SK-N-SH treated with all-trans-retinoic acid at 6 μM for 48 hours (cell line): ENCODE measurements at regions not wholly inside any gene's neighbourhood (a gene's known extent, or its start where the extent isn't known, plus 50 kb on each side); places are given as distances from the start of the nearest gene placed in this dataset.
"Not testable (repeated sequence)": the region's sequence is repeated elsewhere in the genome, so short reads cannot be mapped to it uniquely, and the experiment has no call there.

ENCODE experiments used
- ATAC-seq: fragments of 200-7000 bp; cut with Tn5 transposase; 3 replicates; pipeline ENCODE4 v1.9.1; 2020; ENCODE audit warnings: mild to moderate bottlenecking, moderate library complexity
- ARNTL ChIP-seq: fragments of 450-650 bp; formaldehyde crosslinking; IDR thresholded peaks from 2 replicates; pipeline ENCODE4 v1.5.0; 2020; ENCODE audit warnings: low read depth, mild to moderate bottlenecking, moderate library complexity, borderline replicate concordance
- BACH2 ChIP-seq: fragments of 250-450 bp; sonication (Bioruptor Pico); IDR thresholded peaks from 2 replicates; pipeline ENCODE4 v1.9.0; 2021; ENCODE audit warnings: mild to moderate bottlenecking, borderline replicate concordance
- CSDC2 ChIP-seq: fragments of 250-450 bp; sonication (Bioruptor Pico); IDR thresholded peaks from 2 replicates; pipeline ENCODE4 v1.5.0; 2020; ENCODE audit warnings: mild to moderate bottlenecking, moderate library complexity
- CSRNP3 ChIP-seq: fragments of 250-450 bp; sonication (Bioruptor Pico); IDR thresholded peaks from 2 replicates; pipeline ENCODE4 v1.5.1; 2021; ENCODE audit warnings: mild to moderate bottlenecking, moderate library complexity
- GLIS3 ChIP-seq: fragments of 250-450 bp; sonication (Bioruptor Pico); IDR thresholded peaks from 2 replicates; pipeline ENCODE4 v1.5.0; 2020; ENCODE audit warnings: mild to moderate bottlenecking, moderate library complexity
- ISL1 ChIP-seq: fragments of 250-450 bp; sonication (Bioruptor Pico); IDR thresholded peaks from 2 replicates; pipeline ENCODE4 v2.1.2; 2022; ENCODE audit warnings: mild to moderate bottlenecking, moderate library complexity
- OSR1 ChIP-seq: fragments of 250-450 bp; sonication (Bioruptor Pico); IDR thresholded peaks from 2 replicates; pipeline ENCODE4 v1.8.0; 2022; ENCODE audit warnings: moderate library complexity, mild to moderate bottlenecking, inconsistent platforms
- PATZ1 ChIP-seq: fragments of 250-450 bp; sonication (Bioruptor Pico); IDR thresholded peaks from 2 replicates; pipeline ENCODE4 v1.8.0; 2020; ENCODE audit warnings: mild to moderate bottlenecking, moderate library complexity, borderline replicate concordance
- PPARA ChIP-seq: fragments of 250-450 bp; sonication (Bioruptor Pico); IDR thresholded peaks from 2 replicates; pipeline ENCODE4 v1.5.0; 2020; ENCODE audit warnings: mild to moderate bottlenecking, borderline replicate concordance
- RARB ChIP-seq: fragments of 250-450 bp; sonication (Bioruptor Pico); IDR thresholded peaks from 2 replicates; pipeline ENCODE4 v1.8.0; 2021; ENCODE audit warnings: mild to moderate bottlenecking, moderate library complexity
- SNAI2 ChIP-seq: fragments of 250-450 bp; sonication (Bioruptor Pico); IDR thresholded peaks from 2 replicates; pipeline ENCODE4 v1.5.0; 2020; ENCODE audit warnings: mild to moderate bottlenecking, moderate library complexity
- TSHZ2 ChIP-seq: fragments of 250-450 bp; sonication (Bioruptor Pico); IDR thresholded peaks from 2 replicates; pipeline ENCODE4 v1.5.0; 2020; ENCODE audit warnings: mild to moderate bottlenecking, moderate library complexity
- ZC3H10 ChIP-seq: fragments of 250-450 bp; sonication (Bioruptor Pico); IDR thresholded peaks from 2 replicates; pipeline ENCODE4 v1.5.1; 2021; ENCODE audit warnings: mild to moderate bottlenecking, moderate library complexity
- ZFP3 ChIP-seq: fragments of 250-450 bp; sonication (Bioruptor Pico); IDR thresholded peaks from 2 replicates; pipeline ENCODE4 v1.5.0; 2020; ENCODE audit warnings: mild to moderate bottlenecking, moderate library complexity
- ZNF70 ChIP-seq: fragments of 450-650 bp; formaldehyde crosslinking; IDR thresholded peaks from 2 replicates; pipeline ENCODE4 v1.5.0; 2020; ENCODE audit warnings: mild to moderate bottlenecking, moderate library complexity
- ZNF8 ChIP-seq: fragments of 450-650 bp; formaldehyde crosslinking; IDR thresholded peaks from 2 replicates; pipeline ENCODE4 v1.5.0; 2020; ENCODE audit warnings: mild to moderate bottlenecking, moderate library complexity
- TF ChIP-seq, protein P1 (sequence below): fragments of 250-450 bp; sonication (Bioruptor Pico); IDR thresholded peaks from 2 replicates; pipeline ENCODE4 v1.5.1; 2020; ENCODE audit warnings: low read depth, mild to moderate bottlenecking, moderate library complexity

DNA sequence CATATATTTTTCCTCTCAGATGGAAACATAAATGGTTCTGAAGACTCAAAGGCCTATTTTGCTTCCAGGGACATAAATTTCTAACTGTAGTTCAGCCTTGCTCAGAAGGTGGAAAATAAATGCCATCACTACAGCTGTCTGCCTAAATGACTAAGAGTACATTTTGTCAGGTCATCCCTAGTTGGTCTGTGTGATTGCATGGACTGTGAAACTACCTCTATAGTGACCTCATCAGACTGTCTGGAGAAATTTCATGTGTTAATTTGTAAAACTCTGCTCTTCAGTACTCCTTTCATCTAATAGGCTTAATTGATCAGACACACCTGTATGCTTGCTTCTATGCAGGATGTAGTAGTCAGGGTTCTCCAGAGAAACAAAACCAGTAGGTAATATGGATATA is 886.9 kb downstream of the AMY1C start:
- ATAC-seq, result no peak
- TF ChIP-seq CSRNP3 (CRISPR knock-in tag), result no peak
- TF ChIP-seq, all 23 proteins: peak for 0

GRCh38 chr1:104646233-104646632 is 896.5 kb downstream of the AMY1C start:
- no peak for ATAC-seq
- TF ChIP-seq ISL1 (CRISPR knock-in tag), result no peak
- no peak for TF ChIP-seq ZNF8 (CRISPR knock-in tag)
- no peak for TF ChIP-seq CSDC2 (CRISPR knock-in tag)
- no peak for TF ChIP-seq GLIS3 (CRISPR knock-in tag)
- TF ChIP-seq, protein P1, sequence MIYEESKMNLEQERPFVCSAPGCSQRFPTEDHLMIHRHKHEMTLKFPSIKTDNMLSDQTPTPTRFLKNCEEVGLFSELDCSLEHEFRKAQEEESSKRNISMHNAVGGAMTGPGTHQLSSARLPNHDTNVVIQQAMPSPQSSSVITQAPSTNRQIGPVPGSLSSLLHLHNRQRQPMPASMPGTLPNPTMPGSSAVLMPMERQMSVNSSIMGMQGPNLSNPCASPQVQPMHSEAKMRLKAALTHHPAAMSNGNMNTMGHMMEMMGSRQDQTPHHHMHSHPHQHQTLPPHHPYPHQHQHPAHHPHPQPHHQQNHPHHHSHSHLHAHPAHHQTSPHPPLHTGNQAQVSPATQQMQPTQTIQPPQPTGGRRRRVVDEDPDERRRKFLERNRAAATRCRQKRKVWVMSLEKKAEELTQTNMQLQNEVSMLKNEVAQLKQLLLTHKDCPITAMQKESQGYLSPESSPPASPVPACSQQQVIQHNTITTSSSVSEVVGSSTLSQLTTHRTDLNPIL (CRISPR knock-in tag), result no peak
- no peak for TF ChIP-seq ZNF70
- no peak for TF ChIP-seq ARNTL (CRISPR knock-in tag)
- TF ChIP-seq RARB, result no peak
- no peak for TF ChIP-seq OSR1
- TF ChIP-seq ZFP3 (CRISPR knock-in tag), result no peak
- TF ChIP-seq PPARA, result no peak
- no peak for TF ChIP-seq BACH2 (CRISPR knock-in tag)
- no peak for TF ChIP-seq TSHZ2 (CRISPR knock-in tag)

DNA sequence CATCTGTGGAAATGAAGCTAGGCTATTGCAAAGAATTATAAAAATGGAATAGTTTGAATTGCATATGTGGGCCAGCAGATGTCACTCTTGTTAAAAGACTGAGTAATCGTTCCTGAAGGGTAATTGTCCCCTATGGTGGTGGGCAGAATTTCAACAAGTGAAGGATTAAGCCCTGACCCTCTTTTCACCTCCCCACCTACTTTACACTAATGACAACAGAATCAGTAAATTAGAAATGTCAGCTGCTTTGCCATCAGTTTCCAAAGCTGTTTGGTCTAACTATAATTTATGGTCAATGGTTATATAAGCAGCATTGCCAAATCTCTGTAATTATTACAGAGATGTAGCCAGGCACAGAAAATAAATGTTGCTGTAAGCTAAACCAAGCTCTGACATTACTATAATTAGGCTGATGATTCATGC is 898.6 kb downstream of the AMY1C start:
- TF ChIP-seq PATZ1 (CRISPR knock-in tag) (no peak), CSDC2 (CRISPR knock-in tag) (no peak), GLIS3 (CRISPR knock-in tag) (no peak), CSRNP3 (CRISPR knock-in tag) (no peak), ZC3H10 (no peak), SNAI2 (CRISPR knock-in tag) (no peak)
- TF ChIP-seq, protein P1 (CRISPR knock-in tag), result no peak
- TF ChIP-seq, all 23 proteins: peak for 0
- ATAC-seq, result no peak

DNA sequence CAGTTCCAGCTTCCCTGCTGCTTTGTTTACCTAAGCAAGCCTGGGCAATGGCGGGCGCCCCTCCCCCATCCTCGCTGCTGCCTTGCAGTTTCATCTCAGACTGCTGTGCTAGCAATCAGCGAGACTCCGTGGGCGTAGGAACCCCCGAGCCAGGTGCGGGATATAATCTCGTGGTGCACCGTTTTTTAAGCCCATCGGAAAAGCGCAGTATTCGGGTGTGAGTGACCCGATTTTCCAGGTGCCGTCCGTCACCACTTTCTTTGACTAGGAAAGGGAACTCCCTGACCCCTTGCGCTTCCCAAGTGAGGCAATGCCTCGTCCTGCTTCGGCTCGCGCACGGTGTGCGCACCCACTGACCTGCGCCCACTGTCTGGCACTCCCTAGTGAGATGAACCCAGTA is 914.7 kb downstream of the AMY1C start:
- ATAC-seq, result not testable (repeated sequence)

GRCh38 chr1:104665300-104665699 is 915.6 kb downstream of the AMY1C start:
- TF ChIP-seq ISL1 (CRISPR knock-in tag), result no peak
- no peak for TF ChIP-seq ZNF70
- ATAC-seq, result no peak
